Esophagus muscularis mucosa (tissue), 3 donors: ENCODE measurements at regions not wholly inside any gene's neighbourhood (a gene's known extent, or its start where the extent isn't known, plus 50 kb on each side); places are given as distances from the start of the nearest gene placed in this dataset.

Experiments
- POLR2A ChIP-seq: fragments of 450-650 bp; IDR thresholded peaks from one replicate; pipeline ENCODE4 v1.6.1; 2017; ENCODE audit warnings: antibody characterized with exemption, moderate library complexity, mild to moderate bottlenecking, low read depth
- TF ChIP-seq, protein P1 (sequence below), 3 experiments: fragments of 200-600 bp in 2 of 3; fragments of 450-650 bp in 1 of 3; sonication (generic) in 2 of 3; IDR thresholded peaks; one replicate each; pipeline ENCODE4 v1.5.1; 2017 to 2019; ENCODE audit warnings: antibody characterized with exemption in 3 of 3, mild to moderate bottlenecking in 2 of 3, moderate library complexity in 1 of 3

DNA sequence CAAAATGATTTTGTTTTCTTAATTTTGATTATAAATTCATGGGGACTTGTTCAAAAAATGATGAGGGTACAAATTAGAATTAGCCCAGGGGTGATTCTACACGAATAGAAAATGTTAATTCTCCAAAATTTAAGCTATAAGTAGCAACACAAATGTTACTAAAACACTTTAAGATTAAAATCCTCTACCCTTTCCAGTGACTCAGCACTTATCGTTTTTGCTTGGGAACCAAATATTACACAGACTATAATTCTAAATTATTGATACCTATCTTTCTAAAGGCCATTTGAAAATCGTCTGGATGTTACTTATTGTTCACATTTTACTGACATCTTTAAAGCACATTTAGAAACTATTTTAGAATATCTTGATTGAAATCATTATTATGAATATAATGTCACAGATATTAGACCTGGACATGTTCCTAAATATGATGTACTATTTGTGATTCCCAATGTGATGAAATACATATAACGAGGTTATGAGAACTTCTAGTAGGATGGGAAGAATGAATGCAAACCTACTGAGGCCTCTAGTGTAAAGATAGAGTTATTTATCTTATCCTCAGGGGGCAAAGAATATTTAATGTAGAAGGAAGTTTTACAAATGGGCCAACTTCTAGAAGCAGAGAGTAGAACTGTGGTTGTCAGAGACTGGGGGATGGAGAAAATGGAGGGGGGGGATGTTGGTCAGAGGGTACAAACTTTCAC is 132.0 kb upstream of the TP63 start:
- TF ChIP-seq, protein P1, sequence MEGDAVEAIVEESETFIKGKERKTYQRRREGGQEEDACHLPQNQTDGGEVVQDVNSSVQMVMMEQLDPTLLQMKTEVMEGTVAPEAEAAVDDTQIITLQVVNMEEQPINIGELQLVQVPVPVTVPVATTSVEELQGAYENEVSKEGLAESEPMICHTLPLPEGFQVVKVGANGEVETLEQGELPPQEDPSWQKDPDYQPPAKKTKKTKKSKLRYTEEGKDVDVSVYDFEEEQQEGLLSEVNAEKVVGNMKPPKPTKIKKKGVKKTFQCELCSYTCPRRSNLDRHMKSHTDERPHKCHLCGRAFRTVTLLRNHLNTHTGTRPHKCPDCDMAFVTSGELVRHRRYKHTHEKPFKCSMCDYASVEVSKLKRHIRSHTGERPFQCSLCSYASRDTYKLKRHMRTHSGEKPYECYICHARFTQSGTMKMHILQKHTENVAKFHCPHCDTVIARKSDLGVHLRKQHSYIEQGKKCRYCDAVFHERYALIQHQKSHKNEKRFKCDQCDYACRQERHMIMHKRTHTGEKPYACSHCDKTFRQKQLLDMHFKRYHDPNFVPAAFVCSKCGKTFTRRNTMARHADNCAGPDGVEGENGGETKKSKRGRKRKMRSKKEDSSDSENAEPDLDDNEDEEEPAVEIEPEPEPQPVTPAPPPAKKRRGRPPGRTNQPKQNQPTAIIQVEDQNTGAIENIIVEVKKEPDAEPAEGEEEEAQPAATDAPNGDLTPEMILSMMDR (IDR thresholded peaks at IDR 0.05) = no peak
- no peak for TF ChIP-seq POLR2A
